ENCODE measurements at regions not wholly inside any gene's neighbourhood (a gene's known extent, or its start where the extent isn't known, plus 50 kb on each side); places are given as distances from the start of the nearest gene placed in this dataset.
A peak's percentile ranks its signal among the peaks of the same experiment; 100 is the strongest.

DNA sequence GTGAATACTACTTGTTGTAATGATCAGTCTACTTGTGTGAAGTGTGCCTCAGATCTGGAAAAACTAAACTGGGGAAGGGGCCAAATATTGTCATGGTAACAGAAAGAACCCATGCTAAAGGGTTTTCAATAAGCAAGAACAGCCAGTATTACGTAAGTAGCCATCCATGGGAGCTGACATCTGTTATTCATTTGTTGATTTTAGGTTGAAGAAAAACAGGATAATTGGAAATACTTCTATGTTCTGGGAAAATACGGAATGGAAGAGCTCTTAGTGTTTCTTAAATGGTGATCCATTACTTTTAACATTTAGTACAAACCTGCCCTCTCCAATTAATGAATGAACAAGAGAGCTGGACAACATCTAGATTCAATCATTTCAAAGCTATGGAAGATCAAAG is 485.8 kb downstream of the NTRK2 start:
- no peak overlapping the region for H3K4me3 ChIP-seq (ENCODE audit: control insufficient read depth, low read depth, low read length)
- DNase-seq (ENCODE audit: low read depth), result peak; percentile 9
- TF ChIP-seq, protein P1, sequence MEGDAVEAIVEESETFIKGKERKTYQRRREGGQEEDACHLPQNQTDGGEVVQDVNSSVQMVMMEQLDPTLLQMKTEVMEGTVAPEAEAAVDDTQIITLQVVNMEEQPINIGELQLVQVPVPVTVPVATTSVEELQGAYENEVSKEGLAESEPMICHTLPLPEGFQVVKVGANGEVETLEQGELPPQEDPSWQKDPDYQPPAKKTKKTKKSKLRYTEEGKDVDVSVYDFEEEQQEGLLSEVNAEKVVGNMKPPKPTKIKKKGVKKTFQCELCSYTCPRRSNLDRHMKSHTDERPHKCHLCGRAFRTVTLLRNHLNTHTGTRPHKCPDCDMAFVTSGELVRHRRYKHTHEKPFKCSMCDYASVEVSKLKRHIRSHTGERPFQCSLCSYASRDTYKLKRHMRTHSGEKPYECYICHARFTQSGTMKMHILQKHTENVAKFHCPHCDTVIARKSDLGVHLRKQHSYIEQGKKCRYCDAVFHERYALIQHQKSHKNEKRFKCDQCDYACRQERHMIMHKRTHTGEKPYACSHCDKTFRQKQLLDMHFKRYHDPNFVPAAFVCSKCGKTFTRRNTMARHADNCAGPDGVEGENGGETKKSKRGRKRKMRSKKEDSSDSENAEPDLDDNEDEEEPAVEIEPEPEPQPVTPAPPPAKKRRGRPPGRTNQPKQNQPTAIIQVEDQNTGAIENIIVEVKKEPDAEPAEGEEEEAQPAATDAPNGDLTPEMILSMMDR (conservative IDR thresholded peaks at IDR 0.05; ENCODE audit: control insufficient read depth, insufficient read depth, low read depth, low read length), result no peak

DNA sequence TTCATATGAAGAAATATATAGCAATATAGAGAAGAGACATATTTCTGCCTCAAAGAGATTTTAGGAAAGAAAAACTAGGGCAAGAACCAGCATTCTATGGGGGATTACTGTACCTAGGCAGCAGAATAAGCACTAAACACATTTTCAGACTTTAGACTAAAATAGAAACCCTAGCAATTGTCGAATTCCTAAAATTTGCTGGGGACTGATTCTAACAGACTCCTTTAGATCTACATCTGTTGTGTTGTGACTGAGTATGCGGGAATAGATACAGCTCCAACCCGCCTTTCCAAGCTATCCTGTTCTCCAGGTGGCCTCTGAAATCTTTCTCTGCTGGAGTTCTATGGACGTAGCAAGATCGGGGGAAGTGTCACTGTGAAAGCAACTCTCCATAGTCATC is 482.2 kb downstream of the NTRK2 start:
- TF ChIP-seq, protein P1 (conservative IDR thresholded peaks at IDR 0.05; ENCODE audit: control insufficient read depth, insufficient read depth, low read depth, low read length), result no peak
- no peak overlapping the region for H3K4me3 ChIP-seq (ENCODE audit: control insufficient read depth, low read depth, low read length)
- DNase-seq (ENCODE audit: low read depth), result no peak

DNA sequence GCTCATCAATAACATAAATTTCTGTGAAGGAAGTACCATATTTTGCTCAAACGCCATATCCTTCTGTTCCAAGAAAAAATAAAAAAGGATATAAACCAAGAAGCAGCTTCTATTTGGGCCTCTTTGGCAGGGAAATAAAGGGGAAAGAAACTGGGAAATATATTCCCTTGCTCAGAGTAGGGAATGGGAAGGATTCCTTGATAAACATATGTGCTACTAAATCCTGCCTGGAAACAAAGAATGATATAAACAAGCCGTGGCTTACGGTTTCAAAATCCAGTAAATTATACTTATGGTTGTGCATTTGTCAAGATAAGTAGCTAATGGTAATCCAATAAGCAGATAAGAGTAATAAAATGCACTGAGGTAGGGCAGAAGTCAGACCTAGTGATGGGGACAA is 481.6 kb downstream of the NTRK2 start:
- DNase-seq (ENCODE audit: low read depth), result no peak
- TF ChIP-seq, protein P1 (conservative IDR thresholded peaks at IDR 0.05; ENCODE audit: control insufficient read depth, insufficient read depth, low read depth, low read length), result no peak
- H3K4me3 ChIP-seq (ENCODE audit: control insufficient read depth, low read depth, low read length), result no peak overlapping the region

DNA sequence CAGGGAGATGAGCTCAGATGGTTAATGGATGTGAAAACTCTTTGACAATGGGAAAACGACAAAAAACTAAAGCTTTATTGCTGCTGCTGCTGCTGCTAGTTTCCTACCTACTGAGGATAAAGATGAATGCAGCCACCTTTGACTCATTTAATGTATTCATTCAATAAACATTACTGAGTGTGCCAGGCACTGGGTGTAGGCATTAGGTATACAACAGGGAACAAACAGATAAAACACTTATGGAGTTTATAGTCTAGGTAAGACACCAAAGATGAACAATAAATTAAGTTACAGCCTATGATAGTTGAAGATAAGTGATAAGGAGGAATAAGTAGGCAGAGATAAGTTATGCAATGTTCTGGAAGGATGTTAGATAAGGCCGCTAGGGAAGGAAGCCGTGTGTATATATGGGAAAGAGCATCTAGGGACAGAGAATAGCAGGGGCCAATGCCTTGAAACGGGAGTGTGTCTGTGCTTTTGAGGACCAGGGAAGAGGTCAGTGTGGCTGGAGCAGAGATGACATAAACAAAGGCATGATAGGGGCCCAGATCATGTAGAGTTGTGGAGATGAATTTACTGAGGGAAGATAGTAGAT is 477.6 kb downstream of the NTRK2 start:
- TF ChIP-seq, protein P1 (conservative IDR thresholded peaks at IDR 0.05; ENCODE audit: control insufficient read depth, insufficient read depth, low read depth, low read length), result no peak
- no peak overlapping the region for H3K4me3 ChIP-seq (ENCODE audit: control insufficient read depth, low read depth, low read length)
- no peak for DNase-seq (ENCODE audit: low read depth)

DNA sequence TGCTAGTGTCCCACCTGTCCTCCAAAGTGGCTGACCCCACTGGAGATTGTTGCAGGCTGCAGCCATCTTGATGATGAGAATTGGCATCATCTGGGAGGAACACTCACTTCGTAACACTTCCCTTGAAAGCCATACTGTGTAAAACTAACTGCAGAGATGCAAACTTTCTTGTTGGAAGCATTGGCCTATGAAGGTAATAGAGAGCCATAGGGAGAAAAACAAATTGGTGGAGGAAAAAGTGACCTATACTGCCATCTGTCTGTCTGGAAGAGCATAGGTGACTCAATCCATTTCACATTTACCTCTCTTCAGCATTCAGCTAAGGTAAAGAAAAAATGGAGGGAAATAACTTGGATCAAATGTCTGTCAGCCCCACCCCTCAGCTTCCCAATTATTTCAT is 473.4 kb downstream of the NTRK2 start:
- peak; percentile 2 for DNase-seq (ENCODE audit: low read depth)
- TF ChIP-seq, protein P1 (conservative IDR thresholded peaks at IDR 0.05; ENCODE audit: control insufficient read depth, insufficient read depth, low read depth, low read length), result peak; percentile 28
- no peak overlapping the region for H3K4me3 ChIP-seq (ENCODE audit: control insufficient read depth, low read depth, low read length)

DNA sequence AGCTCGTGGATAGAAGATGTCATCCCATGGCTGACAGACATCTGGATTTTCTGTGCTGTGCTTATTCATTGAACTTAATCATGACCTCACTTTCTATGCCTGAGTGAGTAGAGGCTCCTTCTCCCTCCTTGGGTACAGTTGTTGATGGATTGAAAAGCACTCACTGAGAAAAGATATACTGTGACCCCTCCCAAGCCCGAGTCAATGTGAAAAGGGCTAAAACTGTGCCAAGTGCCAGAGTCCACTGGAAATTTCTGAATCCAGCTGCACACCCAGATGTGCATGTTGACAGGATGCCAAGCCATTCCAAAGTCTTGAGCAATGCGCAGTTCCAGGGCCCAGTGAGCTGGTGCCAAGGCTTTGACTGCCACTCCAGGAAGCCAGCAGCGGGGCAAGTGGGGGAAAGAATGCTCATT is 473.0 kb downstream of the NTRK2 start:
- peak; percentile 2 for DNase-seq (ENCODE audit: low read depth)
- no peak overlapping the region for H3K4me3 ChIP-seq (ENCODE audit: control insufficient read depth, low read depth, low read length)
- TF ChIP-seq, protein P1 (conservative IDR thresholded peaks at IDR 0.05; ENCODE audit: control insufficient read depth, insufficient read depth, low read depth, low read length), result no peak

DNA sequence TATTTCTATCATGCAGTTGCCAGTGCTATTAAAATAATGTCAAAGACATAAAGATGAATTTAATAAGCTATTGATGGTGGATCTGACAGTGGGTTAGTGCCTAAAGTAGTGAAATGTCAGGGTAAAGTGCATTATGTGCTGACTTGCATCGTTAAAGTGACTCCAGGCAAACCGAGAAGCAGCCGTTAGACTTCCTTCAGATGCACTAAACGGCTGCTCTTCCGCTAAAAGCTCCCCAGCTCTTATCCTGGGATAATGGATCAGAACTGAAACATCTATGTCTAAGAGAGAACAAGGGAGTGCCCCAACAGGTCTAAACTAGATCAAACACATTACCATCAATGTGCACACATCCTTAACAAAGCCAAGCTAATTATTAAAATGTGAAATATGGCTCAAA is 468.2 kb downstream of the NTRK2 start:
- H3K4me3 ChIP-seq (ENCODE audit: control insufficient read depth, low read depth, low read length), result no peak overlapping the region
- DNase-seq (ENCODE audit: low read depth), result no peak
- TF ChIP-seq, protein P1 (conservative IDR thresholded peaks at IDR 0.05; ENCODE audit: control insufficient read depth, insufficient read depth, low read depth, low read length), result no peak

All from fibroblast of mammary gland (primary cell).